AML-193 (cell line): ENCODE measurements at regions not wholly inside any gene's neighbourhood (a gene's known extent, or its start where the extent isn't known, plus 50 kb on each side); places are given as distances from the start of the nearest gene placed in this dataset.

ENCODE experiments used
- DNase-seq, 2 experiments: peaks; one replicate each; lab custom pipeline; 2025; lab: John Stamatoyannopoulos, UW

GRCh38 chr11:112464949-112465348 is 204.3 kb upstream of the PLET1 start:
- no peak for DNase-seq

GRCh38 chr11:112465433-112466024 is 204.9 kb upstream of the PLET1 start:
- no peak for DNase-seq

- DNase-seq, result no peak
Observed at GRCh38 chr11:112467721-112468120, 207.1 kb upstream of the PLET1 start.

GRCh38 chr11:112469376-112469775 is 208.7 kb upstream of the PLET1 start:
- no peak for DNase-seq

- no peak for DNase-seq
Observed at GRCh38 chr11:112470355-112470754, 209.7 kb upstream of the PLET1 start.

GRCh38 chr11:112471731-112472130 is 211.1 kb upstream of the PLET1 start:
- no peak for DNase-seq

- no peak for DNase-seq
Observed at GRCh38 chr11:112477152-112477551, 216.5 kb upstream of the PLET1 start.

GRCh38 chr11:112477581-112478317 is 217.1 kb upstream of the PLET1 start:
- no peak for DNase-seq

- DNase-seq, result no peak
Observed at GRCh38 chr11:112478806-112479205, 218.1 kb upstream of the PLET1 start.

- DNase-seq, result no peak
Observed at GRCh38 chr11:112481431-112481830, 220.8 kb upstream of the PLET1 start.

- no peak for DNase-seq
Observed at GRCh38 chr11:112481893-112482292, 221.2 kb upstream of the PLET1 start.

GRCh38 chr11:112485280-112485679 is 224.6 kb upstream of the PLET1 start:
- DNase-seq, result no peak

GRCh38 chr11:112497826-112498225 is 237.2 kb upstream of the PLET1 start:
- DNase-seq, result no peak

- no peak for DNase-seq
Observed at GRCh38 chr11:112498701-112499100, 238.0 kb upstream of the PLET1 start.

- DNase-seq, result no peak
Observed at GRCh38 chr11:112499153-112499880, 238.7 kb upstream of the PLET1 start.

GRCh38 chr11:112499881-112500204 is 239.2 kb upstream of the PLET1 start:
- no peak for DNase-seq

GRCh38 chr11:112503410-112503809 is 242.8 kb upstream of the PLET1 start:
- no peak for DNase-seq

GRCh38 chr11:112504056-112504455 is 243.4 kb upstream of the PLET1 start:
- no peak for DNase-seq

GRCh38 chr11:112506852-112507251 is 246.2 kb upstream of the PLET1 start:
- DNase-seq, result no peak

GRCh38 chr11:112507281-112507680 is 246.6 kb upstream of the PLET1 start:
- no peak for DNase-seq

- no peak for DNase-seq
Observed at GRCh38 chr11:112508750-112509149, 248.1 kb upstream of the PLET1 start.

GRCh38 chr11:112509300-112509699 is 248.6 kb upstream of the PLET1 start:
- DNase-seq, result no peak

GRCh38 chr11:112511271-112511670 is 250.6 kb upstream of the PLET1 start:
- DNase-seq, result no peak
